Raji (cell line): ENCODE measurements at regions not wholly inside any gene's neighbourhood (a gene's known extent, or its start where the extent isn't known, plus 50 kb on each side); places are given as distances from the start of the nearest gene placed in this dataset.

Source experiments
- POLR2A ChIP-seq: IDR thresholded peaks from 2 replicates; pipeline ENCODE4 v1.6.1; 2011; ENCODE audit warnings: low read depth, low read length, control low read depth; ENCODE audit not compliant: insufficient read depth

GRCh38 chr1:199155166-199156019 is 516.6 kb downstream of the PTPRC start:
- no peak for TF ChIP-seq POLR2A

- no peak for TF ChIP-seq POLR2A
Measured at GRCh38 chr1:199157494-199157893, 518.7 kb downstream of the PTPRC start.

GRCh38 chr1:199160521-199161318 is 521.9 kb downstream of the PTPRC start:
- no peak for TF ChIP-seq POLR2A

GRCh38 chr1:199161319-199161680 is 522.5 kb downstream of the PTPRC start:
- no peak for TF ChIP-seq POLR2A

- TF ChIP-seq POLR2A: no peak
Measured at GRCh38 chr1:199161766-199162303, 523.0 kb downstream of the PTPRC start.

GRCh38 chr1:199163267-199163666 is 524.4 kb downstream of the PTPRC start:
- TF ChIP-seq POLR2A: no peak

- no peak for TF ChIP-seq POLR2A
Measured at GRCh38 chr1:199163670-199164069, 524.8 kb downstream of the PTPRC start.

- TF ChIP-seq POLR2A: no peak
Measured at GRCh38 chr1:199167460-199167859, 528.6 kb downstream of the PTPRC start.

GRCh38 chr1:199168888-199169585 is 530.2 kb downstream of the PTPRC start:
- no peak for TF ChIP-seq POLR2A

GRCh38 chr1:199170711-199171110 is 531.9 kb downstream of the PTPRC start:
- TF ChIP-seq POLR2A: no peak

GRCh38 chr1:199172171-199173124 is 533.6 kb downstream of the PTPRC start:
- no peak for TF ChIP-seq POLR2A

- TF ChIP-seq POLR2A: no peak
Measured at GRCh38 chr1:199173356-199173755, 534.5 kb downstream of the PTPRC start.

GRCh38 chr1:199174336-199174735 is 535.5 kb downstream of the PTPRC start:
- TF ChIP-seq POLR2A: no peak

- TF ChIP-seq POLR2A: no peak
Measured at GRCh38 chr1:199176713-199177112, 537.9 kb downstream of the PTPRC start.

- no peak for TF ChIP-seq POLR2A
Measured at GRCh38 chr1:199177241-199177640, 538.4 kb downstream of the PTPRC start.

- TF ChIP-seq POLR2A: no peak
Measured at GRCh38 chr1:199178646-199179045, 539.8 kb downstream of the PTPRC start.
